ENCODE measurements at regions not wholly inside any gene's neighbourhood (a gene's known extent, or its start where the extent isn't known, plus 50 kb on each side); places are given as distances from the start of the nearest gene placed in this dataset. TPM values are rescaled to one million over a fixed set of nuclear protein-coding genes. Genes with fewer than 3 reads are reported as not detected.

DNA sequence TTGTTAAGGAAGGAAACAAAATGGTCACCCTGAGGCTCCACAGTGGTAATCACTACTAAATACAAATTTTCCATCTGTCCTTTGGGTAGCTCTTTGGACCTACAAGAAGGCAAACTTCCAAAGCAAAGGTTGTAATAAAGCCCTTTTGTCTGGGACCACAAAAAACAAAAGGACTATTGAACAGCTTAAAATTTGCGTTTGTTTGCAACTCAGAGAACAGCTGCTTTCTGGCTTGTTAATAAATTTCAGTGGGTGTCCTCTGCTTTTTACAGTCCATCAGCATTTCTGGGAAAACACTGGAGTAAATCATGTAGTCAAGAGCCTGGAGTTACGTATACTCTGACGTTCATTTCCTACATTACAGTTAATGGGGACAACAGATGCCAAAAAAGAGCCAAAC is 439.7 kb upstream of the DIAPH2 start:
- no peak for DNase-seq (ENCODE audit: extremely low spot score in 2 of 2)
- H3K36me3 ChIP-seq: no peaks in the 10 kb centered on the region
- H3K9me3 ChIP-seq: no peaks in the 10 kb centered on the region
- no peak overlapping the region for H3K27ac ChIP-seq
- no peaks in the 10 kb centered on the region for H3K4me1 ChIP-seq
- intact Hi-C loops (cut with DNase I): no loop called here
- no peaks in the 10 kb centered on the region for H3K27me3 ChIP-seq
- TF ChIP-seq POLR2AphosphoS5 (IDR thresholded peaks at IDR 0.05; ENCODE audit: insufficient read depth in 1 of 2, low read depth in 1 of 2) (no peak), POLR2A (IDR thresholded peaks at IDR 0.05) (no peak)
- TF ChIP-seq, protein P1, sequence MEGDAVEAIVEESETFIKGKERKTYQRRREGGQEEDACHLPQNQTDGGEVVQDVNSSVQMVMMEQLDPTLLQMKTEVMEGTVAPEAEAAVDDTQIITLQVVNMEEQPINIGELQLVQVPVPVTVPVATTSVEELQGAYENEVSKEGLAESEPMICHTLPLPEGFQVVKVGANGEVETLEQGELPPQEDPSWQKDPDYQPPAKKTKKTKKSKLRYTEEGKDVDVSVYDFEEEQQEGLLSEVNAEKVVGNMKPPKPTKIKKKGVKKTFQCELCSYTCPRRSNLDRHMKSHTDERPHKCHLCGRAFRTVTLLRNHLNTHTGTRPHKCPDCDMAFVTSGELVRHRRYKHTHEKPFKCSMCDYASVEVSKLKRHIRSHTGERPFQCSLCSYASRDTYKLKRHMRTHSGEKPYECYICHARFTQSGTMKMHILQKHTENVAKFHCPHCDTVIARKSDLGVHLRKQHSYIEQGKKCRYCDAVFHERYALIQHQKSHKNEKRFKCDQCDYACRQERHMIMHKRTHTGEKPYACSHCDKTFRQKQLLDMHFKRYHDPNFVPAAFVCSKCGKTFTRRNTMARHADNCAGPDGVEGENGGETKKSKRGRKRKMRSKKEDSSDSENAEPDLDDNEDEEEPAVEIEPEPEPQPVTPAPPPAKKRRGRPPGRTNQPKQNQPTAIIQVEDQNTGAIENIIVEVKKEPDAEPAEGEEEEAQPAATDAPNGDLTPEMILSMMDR (IDR thresholded peaks at IDR 0.05): no peak
- H3K4me3 ChIP-seq: no peak overlapping the region

DNA sequence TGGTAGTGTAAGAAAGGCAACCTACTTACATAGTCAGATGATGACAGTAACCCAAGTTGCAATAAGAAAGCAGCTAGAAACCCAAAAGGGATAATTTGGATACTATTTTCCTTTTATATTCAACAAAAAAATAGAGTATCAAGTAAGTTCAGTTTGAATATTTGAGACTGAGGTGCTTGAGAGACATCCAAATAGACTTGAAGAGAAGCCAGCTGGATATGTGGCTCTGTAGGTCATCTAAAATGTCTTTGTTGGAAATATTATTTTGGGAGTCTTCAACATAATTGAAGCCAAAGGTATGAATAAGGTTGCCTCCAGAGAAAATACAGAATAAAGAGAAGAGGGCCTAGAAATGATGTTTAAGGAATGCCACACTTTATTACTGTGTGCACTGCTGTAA is 438.2 kb upstream of the DIAPH2 start:
- intact Hi-C loops (cut with DNase I): no loop called here
- no peak overlapping the region for H3K4me3 ChIP-seq
- H3K9me3 ChIP-seq: no peaks in the 10 kb centered on the region
- no peaks in the 10 kb centered on the region for H3K27me3 ChIP-seq
- TF ChIP-seq POLR2AphosphoS5 (IDR thresholded peaks at IDR 0.05; ENCODE audit: insufficient read depth in 1 of 2, low read depth in 1 of 2): no peak
- H3K27ac ChIP-seq: no peak overlapping the region
- H3K4me1 ChIP-seq: no peaks in the 10 kb centered on the region
- no peaks in the 10 kb centered on the region for H3K36me3 ChIP-seq
- no peak for DNase-seq (ENCODE audit: extremely low spot score in 2 of 2)

Small RNA genes lying in the stretch of these regions (small RNA-seq; reads per million reads assigned to genes)
- gene AL022161.1 (not detected), gene RN7SL379P (not detected), gene RNA5SP510 (not detected), gene RPS29P28 (not detected)
